NCI-H2029 treated with DMSO at 0.1 percent for 48 hours (cell line): ENCODE measurements at regions not wholly inside any gene's neighbourhood (a gene's known extent, or its start where the extent isn't known, plus 50 kb on each side); places are given as distances from the start of the nearest gene placed in this dataset.

Source experiments
- DNase-seq: peaks from one replicate; lab custom pipeline; 2025; lab: John Stamatoyannopoulos, UW

DNA sequence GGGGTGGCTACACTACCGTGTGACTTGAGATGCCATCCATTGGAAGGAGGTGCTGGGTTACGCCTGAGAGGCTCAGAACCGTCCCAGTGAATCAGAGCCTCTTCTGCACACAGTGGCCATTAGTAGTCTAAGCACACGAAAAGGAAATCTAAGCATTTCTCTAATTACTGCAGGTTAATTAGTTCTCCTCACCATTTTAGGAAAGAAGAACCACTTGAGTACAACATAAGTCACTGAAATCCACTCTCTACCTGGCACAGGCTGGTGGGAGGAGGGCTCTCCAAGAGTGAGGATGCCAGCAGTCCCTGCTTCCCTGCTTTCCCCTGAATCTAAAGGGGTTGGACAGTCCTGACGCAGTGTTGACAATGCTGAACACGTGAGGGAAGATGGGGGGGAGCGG lies 606.3 kb downstream of the NPHP4 start:
- DNase-seq, result no peak

DNA sequence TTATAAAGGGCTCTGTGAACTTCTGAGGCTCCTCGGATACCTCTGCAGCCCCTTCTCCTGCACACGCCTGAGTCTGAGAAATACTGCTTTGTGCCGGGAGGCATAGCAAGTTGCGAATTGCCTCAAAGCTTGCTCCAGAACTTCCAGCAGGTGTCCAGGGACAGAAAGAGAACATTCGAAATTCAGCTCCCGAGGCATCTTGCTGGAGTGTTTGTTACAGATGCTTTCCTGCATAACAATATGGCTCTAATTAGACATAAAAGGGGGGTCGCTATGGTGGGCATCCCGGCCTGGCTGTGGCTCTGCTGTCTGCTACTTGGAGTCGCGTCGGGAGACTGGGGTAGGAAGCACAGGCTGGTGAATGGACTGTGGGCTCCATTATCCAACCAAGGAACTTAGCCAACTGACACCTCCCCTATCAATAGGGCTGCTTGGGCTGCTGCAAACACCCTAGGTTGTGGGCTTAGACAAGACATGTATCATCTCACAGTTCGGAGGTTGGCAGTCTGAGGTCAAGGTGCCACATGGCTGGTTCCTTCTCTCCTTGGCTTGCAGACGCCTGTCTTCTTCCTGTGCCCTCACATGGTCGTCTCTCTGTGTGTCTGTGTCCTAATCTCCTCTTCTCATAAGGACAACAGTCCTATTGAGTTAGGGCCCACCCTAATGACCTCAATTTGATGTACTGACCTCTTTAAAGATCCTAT lies 607.0 kb downstream of the NPHP4 start:
- DNase-seq, result no peak

DNA sequence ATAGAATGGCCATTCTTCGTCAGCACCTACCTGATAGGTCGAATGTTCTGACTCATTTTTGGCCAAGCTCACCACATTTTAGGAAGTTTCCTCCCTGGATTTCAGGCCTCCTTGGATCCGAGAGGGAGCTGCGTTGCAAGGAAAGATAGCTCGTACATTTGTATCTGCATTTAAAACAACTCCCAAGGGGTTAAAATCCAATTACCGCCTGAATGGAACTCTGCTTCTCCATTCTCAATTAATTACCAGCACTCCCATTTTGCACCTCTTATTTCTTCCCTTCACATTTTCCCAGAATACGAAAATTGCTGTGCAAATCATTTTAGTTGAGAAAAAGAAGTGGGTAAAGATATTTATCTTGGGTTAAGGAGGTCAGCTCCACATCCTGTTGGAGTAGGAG lies 610.7 kb downstream of the NPHP4 start:
- DNase-seq, result no peak

DNA sequence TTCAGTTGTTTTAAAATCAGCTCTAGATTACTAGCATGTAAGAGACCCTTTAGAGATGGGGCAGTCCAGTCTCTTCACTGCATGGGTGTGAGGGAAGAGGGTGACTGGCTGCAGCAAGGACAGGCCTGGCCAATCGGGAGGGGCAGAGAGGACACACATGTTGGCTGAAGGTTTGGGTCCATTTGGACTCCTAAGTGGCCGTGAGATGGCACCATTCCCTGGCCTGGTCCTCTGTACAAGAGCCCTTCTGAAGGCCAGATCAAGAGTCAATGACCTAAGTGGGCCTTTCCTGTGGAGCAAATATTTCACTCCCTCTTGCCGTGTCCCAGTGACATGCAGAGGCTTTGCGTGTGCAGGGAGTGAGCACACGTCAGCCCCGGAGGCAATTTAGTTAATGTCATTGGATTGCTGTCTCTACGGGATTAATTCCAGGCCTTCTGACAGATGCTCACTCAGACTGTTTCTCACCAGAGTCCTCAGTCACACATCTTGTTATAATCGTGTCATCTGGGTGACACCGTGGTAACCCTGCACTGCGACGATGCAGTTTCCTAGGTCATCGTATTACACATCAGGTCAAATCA lies 613.0 kb downstream of the NPHP4 start:
- no peak for DNase-seq

- DNase-seq, result no peak
These were observed 615.5 kb downstream of the NPHP4 start for GRCh38 chr1:5376538-5377247.

DNA sequence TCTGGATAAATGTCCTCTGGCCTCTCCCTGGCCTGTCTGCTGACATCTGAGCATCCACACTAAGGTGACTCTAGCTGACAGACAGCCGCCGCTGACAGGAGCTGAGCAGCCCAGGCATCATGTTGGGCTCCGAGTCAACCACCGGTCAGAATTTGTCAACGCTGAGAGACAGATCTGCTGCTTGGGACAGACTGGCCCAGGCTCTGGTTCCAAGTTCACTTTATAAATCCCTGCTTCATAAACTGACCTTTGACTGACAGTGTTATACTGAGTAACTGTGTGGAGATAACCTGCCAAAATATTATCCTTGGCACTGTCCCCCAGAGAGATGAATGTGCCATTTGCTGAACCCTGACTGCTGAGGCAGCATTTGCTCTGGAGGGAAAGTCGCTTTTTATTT lies 616.7 kb downstream of the NPHP4 start:
- DNase-seq, result no peak

GRCh38 chr1:5374192-5374591 lies 618.0 kb downstream of the NPHP4 start:
- no peak for DNase-seq

DNA sequence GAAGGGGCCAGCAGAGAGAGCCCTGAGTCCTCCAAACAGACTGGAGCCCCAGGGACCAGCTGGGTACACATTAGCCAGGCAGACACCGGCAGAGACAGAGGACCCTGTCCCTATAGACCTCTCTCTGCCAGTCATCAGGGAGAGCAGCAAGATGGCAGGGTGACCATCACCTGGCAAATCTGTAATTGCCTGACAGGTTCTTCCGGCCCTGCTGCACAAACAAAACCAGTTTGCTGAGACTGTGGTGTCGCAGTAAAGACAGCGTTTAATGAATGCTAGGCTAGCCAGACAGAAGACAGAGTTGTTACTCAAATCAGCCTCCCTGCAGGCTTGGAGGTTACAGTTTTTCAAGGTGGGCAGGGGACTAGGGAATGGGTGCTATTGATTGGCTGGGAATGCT lies 618.9 kb downstream of the NPHP4 start:
- DNase-seq, result no peak

- no peak for DNase-seq
These were observed 621.0 kb downstream of the NPHP4 start for GRCh38 chr1:5371270-5371669.

DNA sequence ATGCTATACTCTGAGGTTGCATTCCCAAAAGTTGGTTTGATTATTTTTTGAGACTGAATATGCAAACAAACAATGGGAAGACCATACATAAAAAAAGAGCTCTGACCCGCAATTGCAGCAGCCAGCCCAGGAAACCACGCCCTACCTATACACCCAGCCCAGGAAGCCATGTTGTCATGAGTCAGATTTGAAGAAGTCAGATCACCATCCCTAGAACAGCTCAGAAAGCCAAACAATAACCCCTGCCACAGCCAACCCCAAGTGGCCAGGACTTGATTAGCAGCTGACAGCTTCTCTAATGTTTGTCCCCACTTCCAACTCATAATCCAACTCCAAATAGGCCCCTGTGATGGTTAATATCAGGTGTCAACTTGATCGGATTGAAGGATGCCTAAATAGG lies 621.9 kb downstream of the NPHP4 start:
- no peak for DNase-seq

DNA sequence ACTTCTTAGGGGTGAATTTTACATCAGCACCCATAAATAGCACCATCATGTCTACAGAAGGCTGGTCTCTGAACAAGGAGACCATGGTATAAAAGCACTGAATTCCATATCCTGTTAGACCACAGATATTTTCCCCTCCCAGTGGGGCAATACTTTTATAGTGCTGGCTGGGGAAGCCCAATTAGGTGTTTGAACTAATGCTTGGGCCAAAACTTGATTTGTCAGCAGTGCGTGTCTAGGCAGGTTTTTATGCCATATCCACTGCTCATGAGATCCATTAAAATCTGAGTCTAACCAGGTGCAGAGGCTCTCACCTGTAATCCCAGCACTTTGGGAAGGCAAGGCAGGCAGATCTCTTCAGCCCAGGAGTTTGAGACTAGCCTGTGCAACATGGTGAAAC lies 623.0 kb downstream of the NPHP4 start:
- DNase-seq, result no peak

DNA sequence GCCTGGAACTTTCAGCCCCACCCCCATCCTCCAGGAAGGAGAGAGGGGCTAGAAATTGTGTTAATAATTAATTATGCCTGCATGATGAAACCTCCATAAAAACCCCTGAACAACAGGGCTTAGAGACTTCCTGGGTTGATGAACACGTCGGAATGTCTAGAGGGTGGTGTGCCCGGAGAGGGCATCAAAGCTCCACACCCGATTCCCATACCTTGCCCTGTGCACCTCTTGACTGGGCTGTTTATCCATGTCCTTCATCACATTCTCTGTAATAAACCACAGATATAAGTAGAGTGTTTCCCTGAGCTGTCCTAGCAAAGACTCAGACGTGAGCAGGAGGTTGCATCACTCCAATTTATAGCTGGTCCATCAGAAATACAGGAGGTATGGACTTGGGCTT lies 624.0 kb downstream of the NPHP4 start:
- DNase-seq, result no peak

DNA sequence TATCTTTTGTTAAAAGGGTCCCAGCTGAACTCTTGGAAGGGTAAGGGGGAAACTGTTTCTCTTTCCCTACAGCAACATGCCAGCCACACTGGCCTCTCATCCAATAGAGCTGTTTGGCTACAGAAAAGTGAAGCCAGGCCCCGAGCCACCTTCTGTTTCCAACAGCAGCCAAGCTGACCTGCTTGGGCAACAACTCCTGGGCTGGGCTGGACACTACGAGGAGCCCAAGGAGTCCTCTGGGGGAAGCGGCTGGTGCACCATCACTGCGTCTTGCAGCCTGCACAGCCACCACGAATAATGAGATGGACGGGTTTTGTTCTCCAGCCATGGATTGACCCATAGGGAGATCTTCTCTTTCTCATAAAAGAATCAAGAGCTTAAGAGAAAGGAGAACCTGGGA lies 624.9 kb downstream of the NPHP4 start:
- no peak for DNase-seq

DNA sequence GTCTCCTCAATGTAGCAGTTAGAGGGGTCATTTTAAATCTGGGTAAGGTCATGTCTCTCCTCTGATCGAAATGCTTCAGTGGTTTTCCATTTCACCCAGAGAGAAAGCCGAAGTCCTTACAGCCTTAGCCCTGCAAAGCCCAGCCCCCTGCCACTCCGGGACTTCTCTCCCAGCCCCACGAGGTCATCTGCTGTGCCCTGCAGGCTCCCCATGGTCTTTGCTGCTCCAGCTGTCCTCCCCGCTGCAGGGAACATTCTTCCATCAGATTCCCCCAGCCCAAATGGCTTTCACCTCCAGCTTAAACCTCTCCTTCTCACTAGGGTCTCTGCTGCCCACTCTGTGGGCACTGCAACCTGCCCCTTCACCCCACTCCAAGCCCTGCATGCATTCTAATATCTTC lies 626.5 kb downstream of the NPHP4 start:
- DNase-seq, result no peak

DNA sequence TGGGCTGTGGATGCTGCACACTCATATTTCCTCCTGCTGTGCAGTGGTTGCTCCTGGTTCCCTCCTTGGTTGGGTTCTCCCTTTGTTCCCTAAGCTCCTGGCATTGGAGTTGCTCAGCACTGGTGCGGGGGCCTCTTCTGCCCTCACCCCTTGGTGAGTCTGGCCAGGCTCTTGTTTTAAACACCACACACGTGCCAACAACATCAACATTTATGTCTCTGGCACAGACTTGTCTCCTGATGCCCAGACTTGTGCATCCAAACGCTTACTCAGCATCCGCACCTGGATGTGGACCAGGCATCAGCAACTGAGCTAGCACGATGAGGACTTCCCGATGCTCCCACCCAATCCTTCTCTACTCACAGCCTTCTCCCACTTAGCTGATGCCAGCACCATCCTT lies 627.6 kb downstream of the NPHP4 start:
- no peak for DNase-seq

- DNase-seq, result no peak
These were observed 637.5 kb downstream of the NPHP4 start for GRCh38 chr1:5354681-5355080.

DNA sequence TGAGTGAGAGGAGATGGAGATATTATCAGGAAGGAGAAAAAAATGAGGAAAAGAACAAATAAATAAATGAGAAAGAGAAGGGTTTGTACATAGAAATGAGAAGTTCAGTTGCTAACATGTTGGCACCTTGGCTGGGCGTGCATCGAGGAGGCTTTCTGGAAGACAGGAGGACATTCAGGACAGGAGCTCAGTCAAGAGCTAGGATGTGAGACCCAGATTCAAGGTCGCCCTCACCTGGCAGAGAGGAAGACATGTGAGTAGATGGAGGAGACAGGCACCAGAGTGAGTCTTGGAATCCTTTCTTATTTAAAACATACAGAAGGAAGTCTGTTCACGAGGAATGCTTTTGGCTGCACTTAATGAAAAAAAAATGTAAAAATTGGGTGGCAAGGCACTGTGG lies 640.9 kb downstream of the NPHP4 start:
- no peak for DNase-seq

DNA sequence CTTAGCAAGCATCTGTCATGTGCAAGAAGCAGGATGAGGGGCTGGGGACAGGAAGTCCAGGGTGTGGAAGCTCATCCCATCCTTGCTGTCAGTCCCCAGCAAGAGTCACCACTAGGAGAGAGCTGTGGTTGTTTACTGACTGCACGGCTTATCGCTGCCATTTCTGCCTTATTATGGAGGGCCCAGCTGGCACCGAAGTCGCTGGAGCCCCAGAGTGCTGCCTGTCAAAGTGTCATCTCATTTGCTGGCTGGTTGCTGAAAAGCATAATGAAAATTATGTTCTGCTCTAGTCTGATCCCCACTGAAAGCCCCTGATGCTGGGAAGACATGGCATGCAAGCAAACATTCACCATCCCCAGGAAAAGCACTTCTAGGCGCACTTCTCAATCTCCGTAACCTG lies 642.7 kb downstream of the NPHP4 start:
- DNase-seq, result no peak

DNA sequence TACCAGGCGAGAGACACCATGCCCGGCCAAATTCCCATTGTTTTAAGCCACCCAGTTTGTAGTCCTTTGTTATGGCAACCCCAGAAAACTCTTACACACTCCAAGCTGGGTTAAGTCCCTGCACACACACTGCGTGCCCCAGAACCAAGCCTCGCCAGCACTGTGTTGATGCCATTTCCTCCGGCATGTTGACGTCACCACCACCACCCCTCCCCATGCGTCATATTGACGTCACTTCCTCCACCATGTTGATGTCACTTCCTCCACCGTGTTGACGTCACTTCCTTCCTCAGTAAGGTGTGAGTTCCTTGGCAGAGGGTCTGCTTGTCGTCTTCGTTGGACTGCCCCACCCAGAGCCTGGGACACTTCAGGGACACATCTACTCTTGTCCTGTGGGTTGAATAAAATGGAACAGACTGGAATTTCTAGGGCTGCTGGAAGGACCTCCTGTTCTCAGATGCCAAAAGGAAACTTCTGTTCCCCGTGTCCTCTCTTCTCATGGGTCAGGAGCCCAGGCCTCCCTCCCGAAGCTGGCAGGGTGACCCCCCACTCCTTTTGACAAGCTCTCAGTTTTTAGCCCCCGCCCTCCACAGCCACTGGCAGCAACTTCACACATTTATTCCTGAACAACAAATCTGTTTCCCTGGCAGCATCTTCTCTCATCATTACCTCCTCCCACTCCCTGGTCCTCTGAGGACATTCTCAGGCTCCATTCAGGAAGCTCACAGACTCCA lies 643.3 kb downstream of the NPHP4 start:
- DNase-seq, result no peak

GRCh38 chr1:5347726-5348125 lies 644.5 kb downstream of the NPHP4 start:
- DNase-seq, result no peak

DNA sequence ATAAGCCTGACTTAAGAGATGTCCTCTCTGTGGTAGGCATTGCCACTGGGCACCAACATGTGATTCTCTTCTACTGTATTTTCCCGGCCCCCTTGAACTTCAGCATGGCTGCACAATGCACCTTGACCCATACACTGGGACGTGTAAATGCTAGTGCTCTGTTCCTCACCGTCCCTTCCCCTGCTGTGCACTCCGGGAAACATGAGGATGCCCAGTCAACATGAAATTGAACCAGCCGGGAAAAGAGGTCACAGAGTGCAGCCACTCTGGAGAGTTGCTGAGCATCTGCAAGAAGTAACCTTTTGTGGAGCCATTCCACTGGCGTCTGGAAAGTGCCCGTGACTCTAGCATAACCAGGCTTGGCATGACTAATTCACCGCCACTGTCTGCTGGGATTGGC lies 646.7 kb downstream of the NPHP4 start:
- DNase-seq, result no peak

DNA sequence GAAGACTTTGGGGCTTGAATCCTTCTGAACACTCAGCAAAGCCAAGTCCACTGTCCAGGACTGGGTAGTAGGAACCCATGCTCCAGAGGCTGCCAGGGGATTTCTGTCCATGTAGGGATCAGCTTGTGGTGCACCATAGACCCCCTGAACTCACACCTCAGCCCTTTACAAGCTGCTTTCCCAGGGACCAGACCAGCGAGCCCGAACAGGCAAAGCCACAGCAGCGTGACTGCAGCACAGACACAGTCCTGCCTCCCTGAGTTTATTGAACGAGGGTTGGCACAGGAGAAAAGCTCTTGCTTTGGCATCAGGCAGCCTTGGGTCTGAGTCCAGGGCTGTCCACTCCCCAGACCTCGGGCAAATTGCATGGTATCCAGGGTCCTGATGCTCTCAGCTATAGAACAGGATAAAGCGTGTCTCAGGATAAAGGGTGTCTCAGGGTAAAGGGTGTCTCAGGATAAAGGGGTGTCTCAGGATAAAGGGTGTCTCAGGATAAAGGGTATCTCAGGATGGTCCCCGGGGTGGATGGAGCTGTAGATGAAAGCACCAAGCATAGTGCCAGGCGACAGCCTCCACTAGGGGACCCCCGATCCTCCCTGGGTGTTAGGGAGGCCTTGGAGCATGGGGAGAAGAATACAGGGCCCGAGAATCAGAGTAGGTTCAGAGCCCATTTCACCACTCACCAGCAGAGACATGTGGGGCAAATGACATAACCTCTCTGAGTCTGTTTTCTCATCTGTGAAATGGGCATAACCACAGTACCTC lies 648.8 kb downstream of the NPHP4 start:
- no peak for DNase-seq
